K562 (cell line): ENCODE measurements at regions not wholly inside any gene's neighbourhood (a gene's known extent, or its start where the extent isn't known, plus 50 kb on each side); places are given as distances from the start of the nearest gene placed in this dataset.

Experiments used
- DNMT1 ChIP-seq: fragments of 450-650 bp; IDR thresholded peaks from 2 replicates; pipeline ENCODE4 v1.6.1; 2016; ENCODE audit warnings: antibody characterized with exemption, mild to moderate bottlenecking
- HDGF ChIP-seq: fragments of 450-650 bp; IDR thresholded peaks from 2 replicates; pipeline ENCODE4 v1.6.1; 2016
- HMG20A ChIP-seq: fragments of 450-650 bp; formaldehyde crosslinking; conservative IDR thresholded peaks from 2 replicates; pipeline ENCODE4 v1.4.0; 2020; ENCODE audit warnings: mild to moderate bottlenecking, mixed read lengths
- NFRKB ChIP-seq: fragments of 450-650 bp; IDR thresholded peaks from 2 replicates; pipeline ENCODE4 v1.6.1; 2016; ENCODE audit warnings: low read depth
- SPI1 ChIP-seq: IDR thresholded peaks from 2 replicates; pipeline ENCODE4 v1.6.1; 2011; ENCODE audit warnings: low read depth, low read length, control low read depth, borderline replicate concordance
- TCF3 ChIP-seq: sonication (generic); formaldehyde crosslinking; IDR thresholded peaks from 2 replicates; pipeline ENCODE4 v1.4.0; 2020; ENCODE audit warnings: mild to moderate bottlenecking, missing genetic modification reagents
- TF ChIP-seq, protein P1 (sequence below), 2 experiments: fragments of 150-350 bp in 1 of 2; IDR thresholded peaks; 2 replicates each; pipeline ENCODE4 v1.6.1; 2012 to 2016; ENCODE audit warnings: low read depth in 2 of 2, low read length in 2 of 2, mild to moderate bottlenecking in 1 of 2, moderate library complexity in 1 of 2
- TF ChIP-seq, protein P2 (sequence below): sonication (generic); formaldehyde crosslinking; IDR thresholded peaks from 2 replicates; pipeline ENCODE4 v1.9.0; 2022; ENCODE audit warnings: mild to moderate bottlenecking, missing genetic modification reagents
- TF ChIP-seq, protein P3 (sequence below): fragments of 200-800 bp; sonication (Bioruptor generic); IDR thresholded peaks from 2 replicates; pipeline ENCODE4 v1.6.1; 2016; ENCODE audit warnings: missing genetic modification characterization, missing compliant biosample characterization
- TF ChIP-seq, protein P4 (sequence below): fragments of 250-450 bp; sonication (Bioruptor Pico); IDR thresholded peaks from 2 replicates; pipeline ENCODE4 v1.4.0; 2020; ENCODE audit warnings: mild to moderate bottlenecking
- TF ChIP-seq, protein P5 (sequence below), 3 experiments: IDR thresholded peaks in 2 of 3; conservative IDR thresholded peaks in 1 of 3; 2 replicates each; pipeline ENCODE4 v1.5.1; 2011 to 2012; ENCODE audit warnings: low read length in 3 of 3, mild to moderate bottlenecking in 3 of 3, control low read depth in 2 of 3, improper control_type of control experiment in 1 of 3, inconsistent platforms in 1 of 3, low read depth in 1 of 3, mixed read lengths in 1 of 3, moderate library complexity in 1 of 3; ENCODE audit not compliant: insufficient read depth in 2 of 3
- TF ChIP-seq, protein P6 (sequence below), 2 experiments: fragments of 450-650 bp; conservative IDR thresholded peaks; 2 replicates each; pipeline ENCODE4 v1.6.1; 2017; ENCODE audit warnings: mild to moderate bottlenecking in 2 of 2, moderate library complexity in 2 of 2

DNA sequence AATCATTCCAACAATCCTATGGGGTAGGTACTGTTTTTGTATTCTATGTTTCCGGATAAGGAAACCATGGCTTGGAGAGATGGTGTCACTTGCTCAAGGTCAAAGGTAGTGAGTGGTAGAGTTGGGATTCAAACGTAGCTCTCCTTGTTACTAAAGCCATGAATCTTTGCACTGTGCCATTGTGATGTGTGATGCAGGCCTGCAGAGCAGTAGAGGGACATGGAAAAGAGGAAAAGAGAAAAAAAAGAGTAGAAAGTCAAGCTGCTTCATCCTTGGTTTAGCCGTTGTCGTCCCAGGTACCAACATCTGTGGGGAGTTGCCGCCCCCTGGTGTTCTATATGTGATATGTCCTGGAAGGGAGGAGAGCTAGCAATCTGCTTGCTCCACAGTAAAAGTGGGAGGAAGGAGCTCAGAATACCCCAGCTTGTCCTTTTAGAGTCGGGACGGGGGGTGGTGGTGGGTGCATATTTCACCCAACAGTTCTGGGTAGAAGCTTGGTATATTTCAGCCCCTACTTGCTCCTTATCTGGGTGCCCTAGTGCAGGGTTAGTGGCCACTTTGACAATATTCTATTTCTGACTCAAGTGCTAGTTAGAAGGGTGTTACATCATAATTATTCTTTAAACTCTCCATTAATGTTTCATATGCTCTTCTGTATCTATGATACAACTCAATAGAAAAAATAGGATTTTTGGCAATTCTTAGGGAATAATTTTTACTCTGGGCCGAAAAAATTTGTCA is 98.4 kb downstream of the EBNA1BP2 start (continued):
- TF ChIP-seq, protein P1, sequence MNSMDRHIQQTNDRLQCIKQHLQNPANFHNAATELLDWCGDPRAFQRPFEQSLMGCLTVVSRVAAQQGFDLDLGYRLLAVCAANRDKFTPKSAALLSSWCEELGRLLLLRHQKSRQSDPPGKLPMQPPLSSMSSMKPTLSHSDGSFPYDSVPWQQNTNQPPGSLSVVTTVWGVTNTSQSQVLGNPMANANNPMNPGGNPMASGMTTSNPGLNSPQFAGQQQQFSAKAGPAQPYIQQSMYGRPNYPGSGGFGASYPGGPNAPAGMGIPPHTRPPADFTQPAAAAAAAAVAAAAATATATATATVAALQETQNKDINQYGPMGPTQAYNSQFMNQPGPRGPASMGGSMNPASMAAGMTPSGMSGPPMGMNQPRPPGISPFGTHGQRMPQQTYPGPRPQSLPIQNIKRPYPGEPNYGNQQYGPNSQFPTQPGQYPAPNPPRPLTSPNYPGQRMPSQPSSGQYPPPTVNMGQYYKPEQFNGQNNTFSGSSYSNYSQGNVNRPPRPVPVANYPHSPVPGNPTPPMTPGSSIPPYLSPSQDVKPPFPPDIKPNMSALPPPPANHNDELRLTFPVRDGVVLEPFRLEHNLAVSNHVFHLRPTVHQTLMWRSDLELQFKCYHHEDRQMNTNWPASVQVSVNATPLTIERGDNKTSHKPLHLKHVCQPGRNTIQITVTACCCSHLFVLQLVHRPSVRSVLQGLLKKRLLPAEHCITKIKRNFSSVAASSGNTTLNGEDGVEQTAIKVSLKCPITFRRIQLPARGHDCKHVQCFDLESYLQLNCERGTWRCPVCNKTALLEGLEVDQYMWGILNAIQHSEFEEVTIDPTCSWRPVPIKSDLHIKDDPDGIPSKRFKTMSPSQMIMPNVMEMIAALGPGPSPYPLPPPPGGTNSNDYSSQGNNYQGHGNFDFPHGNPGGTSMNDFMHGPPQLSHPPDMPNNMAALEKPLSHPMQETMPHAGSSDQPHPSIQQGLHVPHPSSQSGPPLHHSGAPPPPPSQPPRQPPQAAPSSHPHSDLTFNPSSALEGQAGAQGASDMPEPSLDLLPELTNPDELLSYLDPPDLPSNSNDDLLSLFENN (IDR thresholded peaks at IDR 0.05; ENCODE audit: low read depth in 2 of 2, low read length in 2 of 2) = no peak
- TF ChIP-seq DNMT1 (0 out of 2 replicates have a peak, but pooled peaks have one; percentile 30), NFRKB (no peak), HMG20A (CRISPR knock-in tag) (no peak), HDGF (peak; percentile 93), TCF3 (CRISPR knock-in tag) (peak; percentile 21; the same call in 1 of the 2 replicates), SPI1 (no peak)
- TF ChIP-seq, protein P2, sequence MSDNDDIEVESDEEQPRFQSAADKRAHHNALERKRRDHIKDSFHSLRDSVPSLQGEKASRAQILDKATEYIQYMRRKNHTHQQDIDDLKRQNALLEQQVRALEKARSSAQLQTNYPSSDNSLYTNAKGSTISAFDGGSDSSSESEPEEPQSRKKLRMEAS (CRISPR knock-in tag) = no peak
- TF ChIP-seq, protein P3, sequence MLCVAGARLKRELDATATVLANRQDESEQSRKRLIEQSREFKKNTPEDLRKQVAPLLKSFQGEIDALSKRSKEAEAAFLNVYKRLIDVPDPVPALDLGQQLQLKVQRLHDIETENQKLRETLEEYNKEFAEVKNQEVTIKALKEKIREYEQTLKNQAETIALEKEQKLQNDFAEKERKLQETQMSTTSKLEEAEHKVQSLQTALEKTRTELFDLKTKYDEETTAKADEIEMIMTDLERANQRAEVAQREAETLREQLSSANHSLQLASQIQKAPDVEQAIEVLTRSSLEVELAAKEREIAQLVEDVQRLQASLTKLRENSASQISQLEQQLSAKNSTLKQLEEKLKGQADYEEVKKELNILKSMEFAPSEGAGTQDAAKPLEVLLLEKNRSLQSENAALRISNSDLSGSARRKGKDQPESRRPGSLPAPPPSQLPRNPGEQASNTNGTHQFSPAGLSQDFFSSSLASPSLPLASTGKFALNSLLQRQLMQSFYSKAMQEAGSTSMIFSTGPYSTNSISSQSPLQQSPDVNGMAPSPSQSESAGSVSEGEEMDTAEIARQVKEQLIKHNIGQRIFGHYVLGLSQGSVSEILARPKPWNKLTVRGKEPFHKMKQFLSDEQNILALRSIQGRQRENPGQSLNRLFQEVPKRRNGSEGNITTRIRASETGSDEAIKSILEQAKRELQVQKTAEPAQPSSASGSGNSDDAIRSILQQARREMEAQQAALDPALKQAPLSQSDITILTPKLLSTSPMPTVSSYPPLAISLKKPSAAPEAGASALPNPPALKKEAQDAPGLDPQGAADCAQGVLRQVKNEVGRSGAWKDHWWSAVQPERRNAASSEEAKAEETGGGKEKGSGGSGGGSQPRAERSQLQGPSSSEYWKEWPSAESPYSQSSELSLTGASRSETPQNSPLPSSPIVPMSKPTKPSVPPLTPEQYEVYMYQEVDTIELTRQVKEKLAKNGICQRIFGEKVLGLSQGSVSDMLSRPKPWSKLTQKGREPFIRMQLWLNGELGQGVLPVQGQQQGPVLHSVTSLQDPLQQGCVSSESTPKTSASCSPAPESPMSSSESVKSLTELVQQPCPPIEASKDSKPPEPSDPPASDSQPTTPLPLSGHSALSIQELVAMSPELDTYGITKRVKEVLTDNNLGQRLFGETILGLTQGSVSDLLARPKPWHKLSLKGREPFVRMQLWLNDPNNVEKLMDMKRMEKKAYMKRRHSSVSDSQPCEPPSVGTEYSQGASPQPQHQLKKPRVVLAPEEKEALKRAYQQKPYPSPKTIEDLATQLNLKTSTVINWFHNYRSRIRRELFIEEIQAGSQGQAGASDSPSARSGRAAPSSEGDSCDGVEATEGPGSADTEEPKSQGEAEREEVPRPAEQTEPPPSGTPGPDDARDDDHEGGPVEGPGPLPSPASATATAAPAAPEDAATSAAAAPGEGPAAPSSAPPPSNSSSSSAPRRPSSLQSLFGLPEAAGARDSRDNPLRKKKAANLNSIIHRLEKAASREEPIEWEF (CRISPR knock-in tag) = no peak
- TF ChIP-seq, protein P4, sequence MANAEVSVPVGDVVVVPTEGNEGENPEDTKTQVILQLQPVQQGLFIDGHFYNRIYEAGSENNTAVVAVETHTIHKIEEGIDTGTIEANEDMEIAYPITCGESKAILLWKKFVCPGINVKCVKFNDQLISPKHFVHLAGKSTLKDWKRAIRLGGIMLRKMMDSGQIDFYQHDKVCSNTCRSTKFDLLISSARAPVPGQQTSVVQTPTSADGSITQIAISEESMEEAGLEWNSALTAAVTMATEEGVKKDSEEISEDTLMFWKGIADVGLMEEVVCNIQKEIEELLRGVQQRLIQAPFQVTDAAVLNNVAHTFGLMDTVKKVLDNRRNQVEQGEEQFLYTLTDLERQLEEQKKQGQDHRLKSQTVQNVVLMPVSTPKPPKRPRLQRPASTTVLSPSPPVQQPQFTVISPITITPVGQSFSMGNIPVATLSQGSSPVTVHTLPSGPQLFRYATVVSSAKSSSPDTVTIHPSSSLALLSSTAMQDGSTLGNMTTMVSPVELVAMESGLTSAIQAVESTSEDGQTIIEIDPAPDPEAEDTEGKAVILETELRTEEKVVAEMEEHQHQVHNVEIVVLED = no peak
- TF ChIP-seq, protein P5, sequence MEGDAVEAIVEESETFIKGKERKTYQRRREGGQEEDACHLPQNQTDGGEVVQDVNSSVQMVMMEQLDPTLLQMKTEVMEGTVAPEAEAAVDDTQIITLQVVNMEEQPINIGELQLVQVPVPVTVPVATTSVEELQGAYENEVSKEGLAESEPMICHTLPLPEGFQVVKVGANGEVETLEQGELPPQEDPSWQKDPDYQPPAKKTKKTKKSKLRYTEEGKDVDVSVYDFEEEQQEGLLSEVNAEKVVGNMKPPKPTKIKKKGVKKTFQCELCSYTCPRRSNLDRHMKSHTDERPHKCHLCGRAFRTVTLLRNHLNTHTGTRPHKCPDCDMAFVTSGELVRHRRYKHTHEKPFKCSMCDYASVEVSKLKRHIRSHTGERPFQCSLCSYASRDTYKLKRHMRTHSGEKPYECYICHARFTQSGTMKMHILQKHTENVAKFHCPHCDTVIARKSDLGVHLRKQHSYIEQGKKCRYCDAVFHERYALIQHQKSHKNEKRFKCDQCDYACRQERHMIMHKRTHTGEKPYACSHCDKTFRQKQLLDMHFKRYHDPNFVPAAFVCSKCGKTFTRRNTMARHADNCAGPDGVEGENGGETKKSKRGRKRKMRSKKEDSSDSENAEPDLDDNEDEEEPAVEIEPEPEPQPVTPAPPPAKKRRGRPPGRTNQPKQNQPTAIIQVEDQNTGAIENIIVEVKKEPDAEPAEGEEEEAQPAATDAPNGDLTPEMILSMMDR (IDR thresholded peaks at IDR 0.05 in 2 of 3, conservative IDR thresholded peaks at IDR 0.05 in 1 of 3; ENCODE audit: insufficient read depth in 2 of 3, low read depth in 1 of 3, low read length in 3 of 3) = peak; percentile 90 to 96 (median 94)
- TF ChIP-seq, protein P6, sequence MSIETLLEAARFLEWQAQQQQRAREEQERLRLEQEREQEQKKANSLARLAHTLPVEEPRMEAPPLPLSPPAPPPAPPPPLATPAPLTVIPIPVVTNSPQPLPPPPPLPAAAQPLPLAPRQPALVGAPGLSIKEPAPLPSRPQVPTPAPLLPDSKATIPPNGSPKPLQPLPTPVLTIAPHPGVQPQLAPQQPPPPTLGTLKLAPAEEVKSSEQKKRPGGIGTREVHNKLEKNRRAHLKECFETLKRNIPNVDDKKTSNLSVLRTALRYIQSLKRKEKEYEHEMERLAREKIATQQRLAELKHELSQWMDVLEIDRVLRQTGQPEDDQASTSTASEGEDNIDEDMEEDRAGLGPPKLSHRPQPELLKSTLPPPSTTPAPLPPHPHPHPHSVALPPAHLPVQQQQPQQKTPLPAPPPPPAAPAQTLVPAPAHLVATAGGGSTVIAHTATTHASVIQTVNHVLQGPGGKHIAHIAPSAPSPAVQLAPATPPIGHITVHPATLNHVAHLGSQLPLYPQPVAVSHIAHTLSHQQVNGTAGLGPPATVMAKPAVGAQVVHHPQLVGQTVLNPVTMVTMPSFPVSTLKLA (conservative IDR thresholded peaks at IDR 0.05) = peak; percentile 45 to 58
